Ascending aorta (tissue), 2 donors: ENCODE measurements at regions not wholly inside any gene's neighbourhood (a gene's known extent, or its start where the extent isn't known, plus 50 kb on each side); places are given as distances from the start of the nearest gene placed in this dataset.

ENCODE experiments used
- DNase-seq, 2 donors: peaks; one replicate each; pipeline ENCODE4 v3.0.0-alpha.2; 2019; ENCODE audit warnings: low spot score in 2 of 2
- H3K27ac ChIP-seq, 2 donors: fragments of 200-600 bp; sonication (generic); one replicate each; pipeline ENCODE4 v1.5.1; 2016 to 2017; ENCODE audit warnings: mild to moderate bottlenecking in 1 of 2
- H3K27me3 ChIP-seq: fragments of 200-600 bp; sonication (generic); one replicate; pipeline ENCODE4 v1.5.1; 2017
- H3K36me3 ChIP-seq, 2 donors: fragments of 200-600 bp; sonication (generic); one replicate each; pipeline ENCODE4 v1.5.1; 2016
- H3K4me1 ChIP-seq, 2 donors: fragments of 200-600 bp; sonication (generic); one replicate each; pipeline ENCODE4 v1.5.1; 2016 to 2017; ENCODE audit warnings: mild to moderate bottlenecking in 1 of 2
- H3K4me3 ChIP-seq, 2 donors: fragments of 200-600 bp; sonication (generic); one replicate each; pipeline ENCODE4 v1.5.1; 2016 to 2017; ENCODE audit warnings: mild to moderate bottlenecking in 1 of 2
- H3K9me3 ChIP-seq, 2 donors: fragments of 200-600 bp; sonication (generic); one replicate each; pipeline ENCODE4 v1.5.1; 2016
- intact Hi-C: fragments of 100-400 bp; cut with DNase I; formaldehyde crosslinking; loops from one replicate; pipeline ENCODE4 v1.15.1; 2023
- TF ChIP-seq, protein P1 (sequence below), 3 experiments: fragments of 200-600 bp in 2 of 3; fragments of 450-650 bp in 1 of 3; sonication (generic) in 2 of 3; IDR thresholded peaks; one replicate each; pipeline ENCODE4 v1.5.1; 2016 to 2019; ENCODE audit warnings: antibody characterized with exemption in 3 of 3, mild to moderate bottlenecking in 1 of 3, moderate library complexity in 1 of 3

DNA sequence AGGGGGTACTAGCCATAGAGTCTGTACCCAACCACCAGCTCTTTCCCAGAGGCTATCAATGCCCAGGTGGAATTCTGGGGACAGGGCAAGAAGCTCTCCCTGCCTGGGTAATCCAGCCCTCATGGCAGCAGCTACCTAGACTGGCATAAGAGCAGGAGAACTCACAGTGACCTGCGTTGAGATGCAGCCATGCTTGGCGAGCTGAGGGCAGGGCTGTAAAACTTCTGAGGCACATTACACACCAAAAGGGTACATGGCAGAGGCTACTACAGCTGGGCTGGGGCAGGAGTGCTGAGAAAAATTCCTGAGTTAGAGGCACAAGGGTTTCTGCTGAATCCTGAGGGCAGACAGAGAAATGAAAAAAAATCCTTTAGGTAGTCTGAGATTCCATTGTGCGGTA lies 927.9 kb upstream of the B3GALT2 start:
- Histone ChIP-seq H3K9me3 (no peaks in the 10 kb centered on the region), H3K36me3 (no peaks in the 10 kb centered on the region), H3K4me3 (no peak overlapping the region), H3K27ac (no peak overlapping the region), H3K27me3 (no peaks in the 10 kb centered on the region), H3K4me1 (no peaks in the 10 kb centered on the region)
- TF ChIP-seq, protein P1, sequence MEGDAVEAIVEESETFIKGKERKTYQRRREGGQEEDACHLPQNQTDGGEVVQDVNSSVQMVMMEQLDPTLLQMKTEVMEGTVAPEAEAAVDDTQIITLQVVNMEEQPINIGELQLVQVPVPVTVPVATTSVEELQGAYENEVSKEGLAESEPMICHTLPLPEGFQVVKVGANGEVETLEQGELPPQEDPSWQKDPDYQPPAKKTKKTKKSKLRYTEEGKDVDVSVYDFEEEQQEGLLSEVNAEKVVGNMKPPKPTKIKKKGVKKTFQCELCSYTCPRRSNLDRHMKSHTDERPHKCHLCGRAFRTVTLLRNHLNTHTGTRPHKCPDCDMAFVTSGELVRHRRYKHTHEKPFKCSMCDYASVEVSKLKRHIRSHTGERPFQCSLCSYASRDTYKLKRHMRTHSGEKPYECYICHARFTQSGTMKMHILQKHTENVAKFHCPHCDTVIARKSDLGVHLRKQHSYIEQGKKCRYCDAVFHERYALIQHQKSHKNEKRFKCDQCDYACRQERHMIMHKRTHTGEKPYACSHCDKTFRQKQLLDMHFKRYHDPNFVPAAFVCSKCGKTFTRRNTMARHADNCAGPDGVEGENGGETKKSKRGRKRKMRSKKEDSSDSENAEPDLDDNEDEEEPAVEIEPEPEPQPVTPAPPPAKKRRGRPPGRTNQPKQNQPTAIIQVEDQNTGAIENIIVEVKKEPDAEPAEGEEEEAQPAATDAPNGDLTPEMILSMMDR (IDR thresholded peaks at IDR 0.05): no peak
- intact Hi-C loops: no loop called here
- no peak for DNase-seq

DNA sequence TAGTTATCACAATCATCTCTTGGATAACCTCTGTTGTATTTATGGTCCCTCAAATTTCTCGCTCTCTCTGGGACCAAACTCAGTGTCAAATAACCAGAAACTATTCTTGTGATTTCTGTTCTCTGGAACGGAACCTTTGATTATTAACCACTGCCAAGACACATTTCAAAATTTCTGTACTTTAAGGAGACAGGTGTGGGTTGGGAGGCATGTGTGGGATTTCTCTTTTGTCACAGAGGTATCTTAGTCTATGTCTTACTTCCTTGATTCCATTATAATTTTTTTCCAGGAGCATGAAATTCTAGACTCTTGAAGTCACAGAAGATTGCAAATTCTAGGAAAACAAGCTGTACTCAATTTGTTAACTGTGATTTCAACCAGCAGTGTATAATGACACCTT lies 919.0 kb upstream of the B3GALT2 start:
- TF ChIP-seq, protein P1 (IDR thresholded peaks at IDR 0.05): no peak
- Histone ChIP-seq H3K4me1 (no peaks in the 10 kb centered on the region), H3K27me3 (no peaks in the 10 kb centered on the region), H3K36me3 (no peaks in the 10 kb centered on the region), H3K9me3 (no peaks in the 10 kb centered on the region), H3K4me3 (no peak overlapping the region), H3K27ac (no peak overlapping the region)
- intact Hi-C loops: no loop called here
- no peak for DNase-seq

DNA sequence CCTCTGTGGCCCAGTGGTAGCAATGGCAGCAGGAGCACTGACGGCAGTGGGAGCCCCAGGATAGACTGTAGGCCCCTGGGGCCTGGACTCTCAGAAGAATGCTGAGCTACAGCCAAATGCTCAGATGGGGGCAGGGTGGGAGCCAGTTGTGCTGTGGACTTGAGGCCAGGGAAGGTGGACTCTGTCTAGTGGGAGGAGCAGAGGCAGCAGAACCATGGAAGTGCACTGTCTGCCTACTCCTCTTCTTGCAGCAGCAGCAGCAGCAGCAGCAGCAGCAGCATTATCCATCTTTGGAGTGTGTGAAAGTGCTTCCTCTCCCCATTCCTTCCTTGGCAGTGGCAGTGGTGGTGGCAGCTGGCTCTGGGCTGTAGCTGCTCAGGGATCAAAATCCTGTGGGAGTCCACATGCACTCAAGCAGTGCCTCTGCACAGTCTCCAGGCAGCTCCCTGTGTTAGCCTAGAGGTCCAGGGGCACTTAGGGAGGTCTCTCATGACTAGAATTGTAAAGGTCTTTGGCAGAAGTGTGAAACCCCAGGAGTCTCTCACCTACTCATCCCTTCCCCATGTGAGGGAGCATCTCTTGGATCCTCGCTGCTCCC lies 917.9 kb upstream of the B3GALT2 start:
- Histone ChIP-seq H3K4me3 (no peak overlapping the region), H3K27ac (no peak overlapping the region), H3K9me3 (no peaks in the 10 kb centered on the region), H3K4me1 (no peaks in the 10 kb centered on the region), H3K27me3 (no peaks in the 10 kb centered on the region), H3K36me3 (no peaks in the 10 kb centered on the region)
- DNase-seq: no peak
- intact Hi-C loops: no loop called here
- TF ChIP-seq, protein P1 (IDR thresholded peaks at IDR 0.05): no peak

DNA sequence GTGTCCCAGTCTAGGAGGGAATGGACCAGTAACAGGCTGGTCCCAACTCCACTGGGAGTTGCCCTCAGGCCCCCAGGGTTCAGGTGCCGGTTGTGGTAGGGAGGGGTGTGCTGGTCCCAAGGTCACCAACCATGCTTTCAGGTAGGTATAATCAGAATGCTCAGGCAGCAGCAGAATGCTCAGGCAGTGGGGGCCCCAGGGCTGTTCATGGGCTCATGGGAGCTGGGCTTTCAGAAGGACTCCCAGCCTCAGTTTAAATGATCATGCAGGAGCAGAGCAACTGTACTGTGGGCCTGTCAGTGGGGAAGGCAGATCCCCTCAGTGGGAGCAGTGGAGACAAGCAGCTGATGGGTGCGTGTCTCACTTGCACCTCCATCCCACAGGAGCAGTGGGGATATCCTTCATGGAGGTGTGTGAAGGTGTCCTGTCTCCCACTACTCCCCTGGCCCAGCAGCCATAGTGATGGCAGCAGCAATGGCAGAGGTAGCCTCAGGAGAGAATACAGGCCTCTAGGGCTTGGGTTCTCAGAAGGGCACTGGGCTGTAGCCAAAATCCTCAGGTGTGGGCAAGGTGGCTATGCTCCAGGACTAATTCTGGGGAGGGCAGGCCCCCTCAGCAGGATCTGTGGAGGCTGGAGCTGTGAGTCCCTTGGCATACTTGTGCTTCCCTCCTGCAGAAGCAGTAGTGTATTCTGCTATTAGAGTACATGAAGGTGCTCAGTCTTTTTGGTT lies 917.3 kb upstream of the B3GALT2 start:
- Histone ChIP-seq H3K4me1 (no peaks in the 10 kb centered on the region), H3K9me3 (no peaks in the 10 kb centered on the region), H3K36me3 (no peaks in the 10 kb centered on the region), H3K27ac (no peak overlapping the region), H3K27me3 (no peaks in the 10 kb centered on the region), H3K4me3 (no peak overlapping the region)
- intact Hi-C loops: no loop called here
- TF ChIP-seq, protein P1 (IDR thresholded peaks at IDR 0.05): no peak
- DNase-seq: no peak

DNA sequence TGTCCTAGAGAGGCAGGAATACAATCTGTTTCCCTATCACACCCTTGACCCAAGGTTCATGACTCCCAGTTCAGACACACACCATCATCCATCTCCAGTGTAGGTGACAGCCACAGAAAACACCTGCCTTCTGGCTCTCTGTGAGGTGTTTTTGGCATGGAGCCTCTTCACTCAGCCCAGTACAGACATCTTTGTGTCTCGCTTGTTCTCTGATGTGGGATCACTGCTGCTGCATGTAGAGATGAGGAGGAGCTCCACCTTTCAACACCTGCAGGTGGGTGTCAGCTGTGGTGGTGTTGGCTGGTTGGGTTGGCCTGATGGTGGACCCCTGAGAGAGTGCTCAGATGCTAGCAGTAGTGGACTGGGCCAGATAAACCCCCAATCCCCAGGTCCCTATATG lies 916.7 kb upstream of the B3GALT2 start:
- H3K27me3 ChIP-seq: no peaks in the 10 kb centered on the region
- no peak overlapping the region for H3K27ac ChIP-seq
- no peaks in the 10 kb centered on the region for H3K4me1 ChIP-seq
- intact Hi-C loops: no loop called here
- H3K36me3 ChIP-seq: no peaks in the 10 kb centered on the region
- H3K4me3 ChIP-seq: no peak overlapping the region
- H3K9me3 ChIP-seq: no peaks in the 10 kb centered on the region
- no peak for DNase-seq
- TF ChIP-seq, protein P1 (IDR thresholded peaks at IDR 0.05): no peak
